ENCODE measurements at regions not wholly inside any gene's neighbourhood (a gene's known extent, or its start where the extent isn't known, plus 50 kb on each side); places are given as distances from the start of the nearest gene placed in this dataset.

GRCh38 chr6:16901782-16902181 lies 140.5 kb upstream of the ATXN1 start:
- peak; percentile 61 for DNase-seq
- Histone ChIP-seq H2BK120ac (ENCODE audit: low read depth, low read length) (no peak overlapping the region), H3K4me2 (ENCODE audit: low read depth, low read length) (no peak overlapping the region), H3K4me3 (ENCODE audit: insufficient read depth, low read depth, low read length) (no peak overlapping the region), H3K79me1 (ENCODE audit: low read depth in 1 of 2, low read length in 2 of 2) (no peaks in the 10 kb centered on the region), H3K27ac (ENCODE audit: insufficient read depth, low read length) (no peak overlapping the region), H4K91ac (ENCODE audit: insufficient read depth, low read depth, low read length) (no peak overlapping the region), H3K18ac (ENCODE audit: low read depth, low read length) (peak overlapping the region; percentile 16; the same call in 1 of the 2 replicates), H3K4ac (ENCODE audit: low read depth, low read length) (no peak overlapping the region), H3K14ac (replicated peaks; ENCODE audit: low read depth, low read length) (no peak overlapping the region), H3K9me3 (ENCODE audit: control insufficient read depth, insufficient read depth, low read length) (no peaks in the 10 kb centered on the region), H4K5ac (ENCODE audit: low read depth, low read length) (no peak overlapping the region), H3K27me3 (ENCODE audit: control insufficient read depth, insufficient read depth, low read length) (no peaks in the 10 kb centered on the region), H2BK15ac (ENCODE audit: low read depth, low read length) (no peak overlapping the region), H3K23ac (ENCODE audit: low read depth, low read length) (no peak overlapping the region), H3K56ac (ENCODE audit: extremely low read depth, insufficient read depth, low read length) (no peak overlapping the region), H3K9ac (ENCODE audit: low read depth, low read length) (no peak overlapping the region), H3K9me1 (ENCODE audit: insufficient read depth, low read length) (0 out of 2 replicates have a peak, but pooled peaks cover 6% of the 10 kb centered on the region), H2AK9ac (replicated peaks; ENCODE audit: low read depth, low read length, poor library complexity) (no peak overlapping the region), H4K20me1 (ENCODE audit: insufficient read depth, low read length) (no peaks in the 10 kb centered on the region), H3K36me3 (ENCODE audit: control insufficient read depth, insufficient read depth, low read length) (no peaks in the 10 kb centered on the region), H2AFZ (replicated peaks; ENCODE audit: low read length, poor library complexity) (no peak overlapping the region), H3K4me1 (ENCODE audit: control insufficient read depth, insufficient read depth, low read length) (0 out of 2 replicates have a peak, but pooled peaks cover 6% of the 10 kb centered on the region), H4K8ac (ENCODE audit: low read depth in 2 of 2, low read length in 2 of 2) (no peak overlapping the region), H2BK5ac (ENCODE audit: low read depth, low read length, poor library complexity, severe bottlenecking) (no peak overlapping the region), H2AK5ac (ENCODE audit: low read depth, low read length) (no peak overlapping the region), H2BK20ac (ENCODE audit: low read depth, low read length) (no peak overlapping the region)
- intact Hi-C loops (cut with micrococcal nuclease) (no loop called here), dilution Hi-C loops (cut with HindIII; ENCODE audit: low sequenced_read_pairs, unreplicated experiment) (no loop called here), in situ Hi-C loops (cut with MboI; ENCODE audit: low sequenced_read_pairs) (no loop called here)
- TF ChIP-seq, protein P1, sequence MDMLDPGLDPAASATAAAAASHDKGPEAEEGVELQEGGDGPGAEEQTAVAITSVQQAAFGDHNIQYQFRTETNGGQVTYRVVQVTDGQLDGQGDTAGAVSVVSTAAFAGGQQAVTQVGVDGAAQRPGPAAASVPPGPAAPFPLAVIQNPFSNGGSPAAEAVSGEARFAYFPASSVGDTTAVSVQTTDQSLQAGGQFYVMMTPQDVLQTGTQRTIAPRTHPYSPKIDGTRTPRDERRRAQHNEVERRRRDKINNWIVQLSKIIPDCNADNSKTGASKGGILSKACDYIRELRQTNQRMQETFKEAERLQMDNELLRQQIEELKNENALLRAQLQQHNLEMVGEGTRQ (IDR thresholded peaks at IDR 0.05; ENCODE audit: low read depth, low read length), result 0 out of 2 replicates have a peak, but pooled peaks have one; percentile 14
- TF ChIP-seq FOS (IDR thresholded peaks at IDR 0.05; ENCODE audit: low read depth, low read length), result no peak
- TF ChIP-seq CEBPB (IDR thresholded peaks at IDR 0.05; ENCODE audit: low read depth, low read length), result peak; percentile 74
- TF ChIP-seq BHLHE40 (IDR thresholded peaks at IDR 0.05; ENCODE audit: low read depth, low read length), result peak; percentile 47; the same call in 1 of the 2 replicates
- ChIA-PET POLR2A (ENCODE audit: unreplicated experiment) (no interaction called here), CTCF (interaction anchor here (1.1 kb wide), 1 partner anchor 18 kb away, joined by 3 read pairs; no protein-coding TSS in a partner anchor)
- ATAC-seq (ENCODE audit: low read depth), result peak; percentile 49; the same call in 1 of the 2 replicates
- WGBS, 2 experiments (ENCODE audit: extremely low coverage in 2 of 2, insufficient read length in 1 of 2), result 0% methylated on average over 1 of the region's 3 CpGs; no CpG with 5 or more reads in 1 of the 2 experiments
- no TSS peak for BruUV-seq (replicated peaks)
